ENCODE measurements at regions not wholly inside any gene's neighbourhood (a gene's known extent, or its start where the extent isn't known, plus 50 kb on each side); places are given as distances from the start of the nearest gene placed in this dataset.

- FAIRE-seq (no peak), DNase-seq (ENCODE audit: insufficient read length, low spot score) (no peak)
- TF ChIP-seq CTCF (IDR thresholded peaks at IDR 0.05; ENCODE audit: insufficient read depth, missing control alignments): no peak
Measured at GRCh38 chr14:97970222-97970621, 1173.0 kb downstream of the VRK1 start.

DNA sequence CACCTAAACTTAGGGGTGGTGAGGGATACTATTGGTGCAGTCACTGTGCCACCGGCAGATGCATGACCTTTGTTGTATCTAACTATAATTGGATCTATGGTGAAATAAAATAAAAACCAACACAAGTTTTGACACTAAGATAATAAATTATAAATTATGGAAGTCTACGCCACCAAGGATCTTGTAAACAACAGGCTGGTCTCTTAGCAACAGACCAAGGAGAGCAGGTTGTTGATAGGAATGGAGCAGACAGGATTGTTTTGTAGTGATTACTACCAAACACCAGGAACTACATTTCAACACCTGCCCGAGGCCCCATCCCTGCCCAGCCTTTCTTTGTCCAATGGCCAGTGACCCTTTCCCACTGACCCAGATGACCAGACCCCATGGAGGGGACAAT is 1178.0 kb downstream of the VRK1 start:
- DNase-seq (ENCODE audit: insufficient read length, low spot score): no peak
- no peak for TF ChIP-seq CTCF (IDR thresholded peaks at IDR 0.05; ENCODE audit: insufficient read depth, missing control alignments)

DNA sequence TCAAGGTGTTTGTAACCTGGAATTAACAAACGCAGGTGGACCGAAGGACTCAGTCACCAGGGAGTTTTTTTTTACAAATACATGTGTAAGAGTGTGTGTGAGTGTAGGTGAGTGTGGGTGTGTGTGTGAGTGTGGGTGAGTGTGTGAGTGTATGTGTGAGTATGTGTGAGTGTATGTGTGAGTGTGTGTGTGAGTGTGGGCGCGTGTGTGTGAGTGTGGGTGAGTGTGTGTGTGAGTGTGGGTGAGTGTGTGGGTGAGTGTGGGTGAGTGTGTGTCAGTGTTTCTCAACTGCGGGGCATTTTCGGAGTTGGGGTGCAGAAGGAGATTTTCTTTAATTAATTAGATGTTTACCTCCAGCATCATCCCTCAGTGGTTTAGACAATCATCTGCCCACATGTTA is 1178.8 kb downstream of the VRK1 start:
- DNase-seq (ENCODE audit: insufficient read length, low spot score): no peak
- FAIRE-seq: no peak
- no peak for TF ChIP-seq CTCF (IDR thresholded peaks at IDR 0.05; ENCODE audit: insufficient read depth, missing control alignments)

More for the DNA sequence above, 1178.0 kb downstream of the VRK1 start:
- no peak for FAIRE-seq

DNA sequence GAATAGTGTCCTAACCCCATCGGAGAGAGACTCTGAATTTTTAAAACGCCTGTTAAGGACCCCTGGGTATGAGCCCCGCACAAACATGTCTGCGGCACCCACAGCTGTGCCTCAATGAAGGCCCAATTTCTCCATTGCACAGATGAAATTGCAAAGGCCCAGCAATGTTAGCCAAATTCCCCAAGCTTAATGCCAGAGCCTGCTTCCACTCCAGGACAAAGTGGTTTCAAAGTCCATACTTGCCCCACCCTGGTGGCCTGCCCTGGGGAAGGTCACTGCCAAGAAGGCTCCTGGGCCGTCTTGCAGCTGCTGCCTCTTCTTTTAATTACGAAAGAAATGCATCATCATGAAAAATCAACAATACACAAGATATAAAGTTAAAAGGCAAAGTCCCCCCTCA is 1179.7 kb downstream of the VRK1 start:
- DNase-seq (ENCODE audit: insufficient read length, low spot score) (no peak), FAIRE-seq (no peak)
- TF ChIP-seq CTCF (IDR thresholded peaks at IDR 0.05; ENCODE audit: insufficient read depth, missing control alignments): no peak

DNA sequence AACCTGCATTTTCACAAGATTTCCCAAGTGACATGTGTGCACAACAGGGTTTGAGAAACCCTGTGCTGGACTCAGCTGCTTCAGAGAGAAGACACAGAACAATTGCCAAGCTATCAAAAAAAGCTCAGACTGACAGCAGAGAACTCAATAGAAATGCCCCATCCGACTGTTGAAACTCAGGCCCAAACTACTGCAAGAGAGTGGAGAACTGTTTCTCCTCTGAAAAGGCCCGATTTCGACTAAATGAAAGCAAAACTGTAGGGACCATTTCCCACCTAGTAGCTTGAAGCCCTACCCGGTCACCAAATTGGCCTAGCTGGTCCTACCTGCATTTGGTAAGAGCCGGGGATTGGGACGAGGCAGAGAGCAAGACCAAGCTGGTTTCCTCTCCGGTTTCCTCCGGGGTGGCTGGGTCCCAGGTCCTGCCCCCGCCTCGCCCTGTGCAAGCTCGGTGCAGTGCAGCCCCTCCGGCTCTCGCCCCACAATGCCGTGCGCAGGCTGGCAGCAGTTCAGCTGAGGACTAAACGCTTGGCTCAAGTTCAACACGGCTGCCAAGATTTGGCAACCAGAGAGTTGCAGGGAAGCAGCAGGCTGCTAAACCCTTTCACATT is 1180.6 kb downstream of the VRK1 start:
- DNase-seq (ENCODE audit: insufficient read length, low spot score) (no peak), FAIRE-seq (no peak)
- no peak for TF ChIP-seq CTCF (IDR thresholded peaks at IDR 0.05; ENCODE audit: insufficient read depth, missing control alignments)

- no peak for FAIRE-seq
- DNase-seq (ENCODE audit: insufficient read length, low spot score): no peak
- TF ChIP-seq CTCF (IDR thresholded peaks at IDR 0.05; ENCODE audit: insufficient read depth, missing control alignments): peak; percentile 24
Measured at GRCh38 chr14:97978341-97978740, 1181.2 kb downstream of the VRK1 start.

DNA sequence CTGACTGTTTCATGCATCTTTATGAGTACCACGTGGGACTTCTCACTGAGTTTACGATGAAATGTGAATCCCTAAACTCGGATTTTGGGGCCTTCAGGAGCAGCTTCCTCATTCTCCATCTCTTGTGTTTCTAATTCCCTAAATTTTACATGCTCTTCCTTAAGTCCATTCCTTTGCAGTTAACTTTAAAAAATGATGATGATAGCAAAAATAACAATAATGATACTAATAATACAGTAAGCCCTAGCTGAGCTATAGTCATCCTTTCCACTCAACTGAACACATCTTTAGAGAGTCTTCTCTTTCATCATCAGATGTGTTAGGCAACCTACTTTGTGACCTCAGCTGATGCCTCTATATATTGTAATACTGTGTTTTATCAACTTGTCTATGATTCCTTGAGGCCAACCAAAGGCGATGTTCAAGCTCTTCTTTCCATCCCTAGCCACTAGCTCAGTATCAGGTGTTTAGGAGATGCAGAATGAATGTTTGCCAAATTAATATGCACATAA is 1196.4 kb downstream of the VRK1 start:
- TF ChIP-seq CTCF (IDR thresholded peaks at IDR 0.05; ENCODE audit: insufficient read depth, missing control alignments): no peak
- FAIRE-seq: no peak
- DNase-seq (ENCODE audit: insufficient read length, low spot score): no peak
